Activated T-cell treated with anti-CD3 and anti-CD28 coated beads, Interleukin-2, amount 50 U/mL, for 24 hours (primary cell): ENCODE measurements at regions not wholly inside any gene's neighbourhood (a gene's known extent, or its start where the extent isn't known, plus 50 kb on each side); places are given as distances from the start of the nearest gene placed in this dataset.

ENCODE experiments used
- DNase-seq: peaks from one replicate; pipeline ENCODE4 v3.0.0-alpha.2; 2020
- H3K27ac Mint-ChIP-seq: 2 replicates; pipeline ENCODE4 v1.8.0; 2020; ENCODE audit warnings: mild to moderate bottlenecking, mixed read lengths
- H3K27me3 Mint-ChIP-seq: 2 replicates; pipeline ENCODE4 v1.8.0; 2020; ENCODE audit warnings: mixed read lengths
- H3K36me3 Mint-ChIP-seq: 2 replicates; pipeline ENCODE4 v1.8.0; 2020; ENCODE audit warnings: low read depth, mixed read lengths
- H3K4me1 Mint-ChIP-seq: 2 replicates; pipeline ENCODE4 v1.8.0; 2020; ENCODE audit warnings: low read depth, mixed read lengths
- H3K4me3 Mint-ChIP-seq: 2 replicates; pipeline ENCODE4 v1.8.0; 2020; ENCODE audit warnings: mild to moderate bottlenecking, moderate library complexity, mixed read lengths
- H3K9me3 Mint-ChIP-seq: 2 replicates; pipeline ENCODE4 v1.8.0; 2020; ENCODE audit warnings: mixed read lengths

GRCh38 chr10:31171402-31172083 lies 139.9 kb upstream of the ZNF438 start:
- H3K27ac Mint-ChIP-seq = no peak overlapping the region
- H3K4me1 Mint-ChIP-seq = peaks cover 7% of the 10 kb centered on the region
- H3K4me3 Mint-ChIP-seq = no peak overlapping the region
- peaks cover 19% of the 10 kb centered on the region for H3K9me3 Mint-ChIP-seq
- H3K27me3 Mint-ChIP-seq = peaks cover 6% of the 10 kb centered on the region
- H3K36me3 Mint-ChIP-seq = peaks cover 2% of the 10 kb centered on the region
- DNase-seq = no peak

GRCh38 chr10:31172925-31173324 lies 141.3 kb upstream of the ZNF438 start:
- DNase-seq = no peak
- peaks cover 5% of the 10 kb centered on the region for H3K27me3 Mint-ChIP-seq
- peaks cover 2% of the 10 kb centered on the region for H3K36me3 Mint-ChIP-seq
- peaks cover 7% of the 10 kb centered on the region for H3K4me1 Mint-ChIP-seq
- no peak overlapping the region for H3K27ac Mint-ChIP-seq
- H3K4me3 Mint-ChIP-seq = no peak overlapping the region
- H3K9me3 Mint-ChIP-seq = peaks cover 18% of the 10 kb centered on the region

- Mint-ChIP-seq H3K4me1 (peaks cover 7% of the 10 kb centered on the region), H3K4me3 (no peak overlapping the region), H3K27me3 (peaks cover 5% of the 10 kb centered on the region), H3K27ac (no peak overlapping the region), H3K9me3 (peaks cover 18% of the 10 kb centered on the region), H3K36me3 (peaks cover 2% of the 10 kb centered on the region)
- no peak for DNase-seq
Observed at GRCh38 chr10:31173752-31174151, 142.1 kb upstream of the ZNF438 start.

GRCh38 chr10:31179091-31179680 lies 139.8 kb upstream of the ZEB1 start:
- H3K27me3 Mint-ChIP-seq = no peaks in the 10 kb centered on the region

GRCh38 chr10:31186225-31187000 lies 132.6 kb upstream of the ZEB1 start:
- Mint-ChIP-seq H3K4me3 (no peak overlapping the region), H3K27ac (no peak overlapping the region), H3K4me1 (peaks cover 2% of the 10 kb centered on the region), H3K27me3 (no peaks in the 10 kb centered on the region), H3K36me3 (no peaks in the 10 kb centered on the region), H3K9me3 (no peaks in the 10 kb centered on the region)
- DNase-seq = no peak

More at GRCh38 chr10:31179091-31179680, 139.8 kb upstream of the ZEB1 start:
- H3K4me3 Mint-ChIP-seq = no peak overlapping the region
- DNase-seq = no peak
- no peak overlapping the region for H3K27ac Mint-ChIP-seq
- H3K9me3 Mint-ChIP-seq = peaks cover 10% of the 10 kb centered on the region
- no peaks in the 10 kb centered on the region for H3K4me1 Mint-ChIP-seq
- H3K36me3 Mint-ChIP-seq = peaks cover 2% of the 10 kb centered on the region

- H3K27me3 Mint-ChIP-seq = no peaks in the 10 kb centered on the region
- no peaks in the 10 kb centered on the region for H3K9me3 Mint-ChIP-seq
- no peak for DNase-seq
- H3K4me1 Mint-ChIP-seq = peaks cover 2% of the 10 kb centered on the region
- H3K27ac Mint-ChIP-seq = no peak overlapping the region
- no peak overlapping the region for H3K4me3 Mint-ChIP-seq
- H3K36me3 Mint-ChIP-seq = no peaks in the 10 kb centered on the region
Observed at GRCh38 chr10:31187182-31187581, 131.8 kb upstream of the ZEB1 start.

- no peak for DNase-seq
- Mint-ChIP-seq H3K4me1 (peaks cover 2% of the 10 kb centered on the region), H3K4me3 (no peak overlapping the region), H3K9me3 (no peaks in the 10 kb centered on the region), H3K27ac (no peak overlapping the region), H3K27me3 (no peaks in the 10 kb centered on the region), H3K36me3 (no peaks in the 10 kb centered on the region)
Observed at GRCh38 chr10:31187607-31188210, 131.3 kb upstream of the ZEB1 start.

GRCh38 chr10:31188792-31189406 lies 130.1 kb upstream of the ZEB1 start:
- H3K36me3 Mint-ChIP-seq = no peaks in the 10 kb centered on the region
- no peak overlapping the region for H3K27ac Mint-ChIP-seq
- peaks cover 2% of the 10 kb centered on the region for H3K4me1 Mint-ChIP-seq
- H3K4me3 Mint-ChIP-seq = no peak overlapping the region
- H3K27me3 Mint-ChIP-seq = no peaks in the 10 kb centered on the region
- no peak for DNase-seq
- no peaks in the 10 kb centered on the region for H3K9me3 Mint-ChIP-seq

GRCh38 chr10:31190488-31190887 lies 128.5 kb upstream of the ZEB1 start:
- no peak for DNase-seq
- Mint-ChIP-seq H3K27me3 (no peaks in the 10 kb centered on the region), H3K36me3 (no peaks in the 10 kb centered on the region), H3K9me3 (no peaks in the 10 kb centered on the region), H3K4me1 (peaks cover 2% of the 10 kb centered on the region), H3K27ac (no peak overlapping the region), H3K4me3 (no peak overlapping the region)

GRCh38 chr10:31192475-31192874 lies 126.5 kb upstream of the ZEB1 start:
- Mint-ChIP-seq H3K4me3 (no peak overlapping the region), H3K9me3 (no peaks in the 10 kb centered on the region), H3K27ac (no peak overlapping the region), H3K36me3 (no peaks in the 10 kb centered on the region), H3K4me1 (peaks cover 2% of the 10 kb centered on the region), H3K27me3 (no peaks in the 10 kb centered on the region)
- no peak for DNase-seq

- Mint-ChIP-seq H3K4me1 (peaks cover under 1% of the 10 kb centered on the region), H3K27ac (no peak overlapping the region), H3K4me3 (no peak overlapping the region), H3K9me3 (no peaks in the 10 kb centered on the region), H3K27me3 (no peaks in the 10 kb centered on the region), H3K36me3 (no peaks in the 10 kb centered on the region)
- no peak for DNase-seq
Observed at GRCh38 chr10:31194986-31195385, 124.0 kb upstream of the ZEB1 start.

GRCh38 chr10:31197886-31198285 lies 121.1 kb upstream of the ZEB1 start:
- Mint-ChIP-seq H3K9me3 (no peaks in the 10 kb centered on the region), H3K4me3 (no peak overlapping the region), H3K4me1 (no peaks in the 10 kb centered on the region), H3K27me3 (no peaks in the 10 kb centered on the region), H3K36me3 (no peaks in the 10 kb centered on the region), H3K27ac (no peak overlapping the region)
- no peak for DNase-seq

GRCh38 chr10:31204090-31204489 lies 114.9 kb upstream of the ZEB1 start:
- Mint-ChIP-seq H3K9me3 (peaks cover 3% of the 10 kb centered on the region), H3K27ac (no peak overlapping the region), H3K36me3 (no peaks in the 10 kb centered on the region), H3K4me3 (no peak overlapping the region), H3K4me1 (no peaks in the 10 kb centered on the region), H3K27me3 (no peaks in the 10 kb centered on the region)
- no peak for DNase-seq

GRCh38 chr10:31207636-31208035 lies 111.4 kb upstream of the ZEB1 start:
- H3K27ac Mint-ChIP-seq = no peak overlapping the region
- peaks cover 3% of the 10 kb centered on the region for H3K9me3 Mint-ChIP-seq
- H3K4me3 Mint-ChIP-seq = no peak overlapping the region
- no peaks in the 10 kb centered on the region for H3K4me1 Mint-ChIP-seq
- no peaks in the 10 kb centered on the region for H3K27me3 Mint-ChIP-seq
- no peak for DNase-seq
- H3K36me3 Mint-ChIP-seq = no peaks in the 10 kb centered on the region
